ENCODE measurements at regions not wholly inside any gene's neighbourhood (a gene's known extent, or its start where the extent isn't known, plus 50 kb on each side); places are given as distances from the start of the nearest gene placed in this dataset.

GRCh38 chr2:58341047-58341446 is 99.9 kb upstream of the FANCL start:
- no peaks in the 10 kb centered on the region for H3K36me3 ChIP-seq (ENCODE audit: low read depth)
- DNase-seq = no peak
- ChIA-PET CTCF (no interaction called here), POLR2A (ENCODE audit: unreplicated experiment) (no interaction called here)
- no peaks in the 10 kb centered on the region for H3K9me3 ChIP-seq (ENCODE audit: insufficient read depth, low read depth)
- H3K27me3 ChIP-seq (ENCODE audit: insufficient read depth, low read depth) = no peaks in the 10 kb centered on the region
- TF ChIP-seq EZH2 (IDR thresholded peaks at IDR 0.05; ENCODE audit: low read depth) (no peak), CTCF (conservative IDR thresholded peaks at IDR 0.05) (no peak)
- BruUV-seq (replicated peaks) = no TSS peak
- no peak overlapping the region for H3K27ac ChIP-seq
- intact Hi-C loops (cut with micrococcal nuclease; ENCODE audit: unreplicated experiment) = no loop called here
- no peak overlapping the region for H2AFZ ChIP-seq
- H3F3A ChIP-seq (ENCODE audit: insufficient read depth, low read depth) = no peaks in the 10 kb centered on the region
- H3K4me1 ChIP-seq (replicated peaks; ENCODE audit: insufficient read depth) = no peaks in the 10 kb centered on the region
- H4K20me1 ChIP-seq (ENCODE audit: insufficient read depth) = no peaks in the 10 kb centered on the region
- no peak overlapping the region for H3K4me2 ChIP-seq
- H3K79me2 ChIP-seq (ENCODE audit: low read depth) = no peaks in the 10 kb centered on the region
- H3K9me2 ChIP-seq (ENCODE audit: insufficient read depth) = no peaks in the 10 kb centered on the region
- no peak overlapping the region for H3K4me3 ChIP-seq

GRCh38 chr2:58339548-58340243 is 98.6 kb upstream of the FANCL start:
- ChIA-PET CTCF (no interaction called here), POLR2A (ENCODE audit: unreplicated experiment) (no interaction called here)
- Histone ChIP-seq H3K4me1 (replicated peaks; ENCODE audit: insufficient read depth) (no peaks in the 10 kb centered on the region), H3F3A (ENCODE audit: insufficient read depth, low read depth) (no peaks in the 10 kb centered on the region), H3K4me2 (no peak overlapping the region), H3K9me2 (ENCODE audit: insufficient read depth) (no peaks in the 10 kb centered on the region), H3K9me3 (ENCODE audit: insufficient read depth, low read depth) (no peaks in the 10 kb centered on the region), H3K27ac (no peak overlapping the region), H3K79me2 (ENCODE audit: low read depth) (no peaks in the 10 kb centered on the region), H3K27me3 (ENCODE audit: insufficient read depth, low read depth) (no peaks in the 10 kb centered on the region), H3K36me3 (ENCODE audit: low read depth) (no peaks in the 10 kb centered on the region), H2AFZ (no peak overlapping the region), H3K4me3 (no peak overlapping the region), H4K20me1 (ENCODE audit: insufficient read depth) (no peaks in the 10 kb centered on the region)
- intact Hi-C loops (cut with micrococcal nuclease; ENCODE audit: unreplicated experiment) = no loop called here
- no peak for DNase-seq
- no TSS peak for BruUV-seq (replicated peaks)
- TF ChIP-seq CTCF (conservative IDR thresholded peaks at IDR 0.05) (no peak), EZH2 (IDR thresholded peaks at IDR 0.05; ENCODE audit: low read depth) (no peak)

- no peaks in the 10 kb centered on the region for H3K9me2 ChIP-seq (ENCODE audit: insufficient read depth)
- H3K79me2 ChIP-seq (ENCODE audit: low read depth) = no peaks in the 10 kb centered on the region
- no peaks in the 10 kb centered on the region for H3K36me3 ChIP-seq (ENCODE audit: low read depth)
- intact Hi-C loops (cut with micrococcal nuclease; ENCODE audit: unreplicated experiment) = no loop called here
- TF ChIP-seq CTCF (conservative IDR thresholded peaks at IDR 0.05) (no peak), EZH2 (IDR thresholded peaks at IDR 0.05; ENCODE audit: low read depth) (no peak)
- no peak for DNase-seq
- H3F3A ChIP-seq (ENCODE audit: insufficient read depth, low read depth) = no peaks in the 10 kb centered on the region
- POLR2A ChIA-PET (ENCODE audit: unreplicated experiment) = no interaction called here
- H3K4me3 ChIP-seq = no peak overlapping the region
- H3K9me3 ChIP-seq (ENCODE audit: insufficient read depth, low read depth) = no peaks in the 10 kb centered on the region
- no peak overlapping the region for H3K4me2 ChIP-seq
- CTCF ChIA-PET = no interaction called here
- H3K27me3 ChIP-seq (ENCODE audit: insufficient read depth, low read depth) = no peaks in the 10 kb centered on the region
- H2AFZ ChIP-seq = no peak overlapping the region
- no peak overlapping the region for H3K27ac ChIP-seq
- no peaks in the 10 kb centered on the region for H4K20me1 ChIP-seq (ENCODE audit: insufficient read depth)
- no peaks in the 10 kb centered on the region for H3K4me1 ChIP-seq (replicated peaks; ENCODE audit: insufficient read depth)
- BruUV-seq (replicated peaks) = no TSS peak
Measured at GRCh38 chr2:58336416-58336815, 95.3 kb upstream of the FANCL start.

All from PC-9 (cell line).